ENCODE measurements at regions not wholly inside any gene's neighbourhood (a gene's known extent, or its start where the extent isn't known, plus 50 kb on each side); places are given as distances from the start of the nearest gene placed in this dataset.

DNA sequence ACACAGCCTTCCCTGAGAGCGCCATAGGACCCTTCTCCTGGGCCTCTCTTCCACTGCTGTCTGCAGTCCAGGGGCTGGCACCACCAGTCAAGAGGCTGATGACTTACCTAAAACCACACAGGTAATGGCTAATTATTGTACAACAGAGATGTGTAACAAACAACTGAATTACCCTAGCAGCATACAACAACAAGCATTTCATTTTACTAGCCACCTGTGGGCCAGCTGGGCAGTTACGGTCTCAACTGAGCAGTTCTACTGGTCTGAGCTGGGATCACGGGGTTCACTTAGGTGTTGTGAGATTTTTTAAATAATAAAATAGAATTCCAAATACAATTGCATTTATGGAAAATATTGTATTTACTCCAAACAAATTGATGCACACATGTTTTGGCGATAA, 431.9 kb downstream of the TNS3 start:
- ATAC-seq (no peak), DNase-seq (no peak)
- H3K36me3 ChIP-seq (ENCODE audit: control insufficient read depth, insufficient read depth, low read length): no peaks in the 10 kb centered on the region
- intact Hi-C loops (cut with micrococcal nuclease): no loop called here
- H3K27me3 Mint-ChIP-seq (ENCODE audit: low read depth in 2 of 2): peaks cover 0 to 4% of the 10 kb centered on the region in 2 donors
- H3K4me1 ChIP-seq (ENCODE audit: control insufficient read depth, insufficient read depth, low read length): peaks cover 4% of the 10 kb centered on the region
- no peak overlapping the region for H3K4me3 Mint-ChIP-seq
- TF ChIP-seq, protein P1, sequence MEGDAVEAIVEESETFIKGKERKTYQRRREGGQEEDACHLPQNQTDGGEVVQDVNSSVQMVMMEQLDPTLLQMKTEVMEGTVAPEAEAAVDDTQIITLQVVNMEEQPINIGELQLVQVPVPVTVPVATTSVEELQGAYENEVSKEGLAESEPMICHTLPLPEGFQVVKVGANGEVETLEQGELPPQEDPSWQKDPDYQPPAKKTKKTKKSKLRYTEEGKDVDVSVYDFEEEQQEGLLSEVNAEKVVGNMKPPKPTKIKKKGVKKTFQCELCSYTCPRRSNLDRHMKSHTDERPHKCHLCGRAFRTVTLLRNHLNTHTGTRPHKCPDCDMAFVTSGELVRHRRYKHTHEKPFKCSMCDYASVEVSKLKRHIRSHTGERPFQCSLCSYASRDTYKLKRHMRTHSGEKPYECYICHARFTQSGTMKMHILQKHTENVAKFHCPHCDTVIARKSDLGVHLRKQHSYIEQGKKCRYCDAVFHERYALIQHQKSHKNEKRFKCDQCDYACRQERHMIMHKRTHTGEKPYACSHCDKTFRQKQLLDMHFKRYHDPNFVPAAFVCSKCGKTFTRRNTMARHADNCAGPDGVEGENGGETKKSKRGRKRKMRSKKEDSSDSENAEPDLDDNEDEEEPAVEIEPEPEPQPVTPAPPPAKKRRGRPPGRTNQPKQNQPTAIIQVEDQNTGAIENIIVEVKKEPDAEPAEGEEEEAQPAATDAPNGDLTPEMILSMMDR (IDR thresholded peaks at IDR 0.05): no peak
- H3K9me3 Mint-ChIP-seq: peaks cover 4 to 8% of the 10 kb centered on the region in 2 donors
- WGBS (ENCODE audit: insufficient coverage): 95% methylated on average over 1 of the region's 4 CpGs
- H3K27ac ChIP-seq (ENCODE audit: low read length): no peak overlapping the region
- no peaks in the 10 kb centered on the region for H3K4me1 Mint-ChIP-seq
- H3K27me3 ChIP-seq (ENCODE audit: control insufficient read depth, insufficient read depth, low read length): no peaks in the 10 kb centered on the region
- no peak overlapping the region for H3K4me3 ChIP-seq (ENCODE audit: low read length)
- H3K9me3 ChIP-seq (ENCODE audit: control insufficient read depth, insufficient read depth, low read length): no peaks in the 10 kb centered on the region
- H3K36me3 Mint-ChIP-seq: no peaks in the 10 kb centered on the region
- H3K27ac Mint-ChIP-seq: no peak overlapping the region

DNA sequence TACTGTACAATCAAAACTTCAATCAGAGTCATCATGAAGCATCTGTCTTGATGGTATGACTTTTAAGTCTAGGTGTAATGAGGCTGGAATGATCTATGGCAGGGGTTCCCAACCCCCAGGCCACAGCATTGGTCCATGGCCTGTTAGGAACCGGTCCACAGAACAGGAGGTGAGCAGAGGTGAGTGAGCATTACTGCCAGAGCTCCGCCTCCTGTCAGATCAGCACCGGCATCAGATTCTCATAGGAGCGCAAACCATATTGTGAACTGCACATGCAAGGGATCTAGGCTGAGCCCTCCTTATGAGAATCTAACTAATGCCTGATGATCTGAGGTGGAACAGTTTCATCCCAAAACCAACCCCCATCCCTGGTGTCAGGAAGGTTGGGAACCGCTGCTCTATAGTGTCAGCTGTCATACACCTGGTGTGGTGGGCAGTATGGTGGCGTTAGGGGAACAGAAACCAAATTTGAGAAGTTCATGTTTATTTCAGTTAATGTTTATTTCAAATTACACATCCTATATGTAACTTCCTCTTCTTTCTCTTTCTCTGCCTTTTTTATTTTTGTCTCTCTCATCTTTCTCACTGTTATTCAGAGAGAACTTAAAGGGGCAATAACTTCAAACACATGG, 432.6 kb downstream of the TNS3 start:
- Mint-ChIP-seq H3K27me3 (ENCODE audit: low read depth in 2 of 2) (peaks cover 0 to 4% of the 10 kb centered on the region in 2 donors), H3K27ac (no peak overlapping the region)

DNA sequence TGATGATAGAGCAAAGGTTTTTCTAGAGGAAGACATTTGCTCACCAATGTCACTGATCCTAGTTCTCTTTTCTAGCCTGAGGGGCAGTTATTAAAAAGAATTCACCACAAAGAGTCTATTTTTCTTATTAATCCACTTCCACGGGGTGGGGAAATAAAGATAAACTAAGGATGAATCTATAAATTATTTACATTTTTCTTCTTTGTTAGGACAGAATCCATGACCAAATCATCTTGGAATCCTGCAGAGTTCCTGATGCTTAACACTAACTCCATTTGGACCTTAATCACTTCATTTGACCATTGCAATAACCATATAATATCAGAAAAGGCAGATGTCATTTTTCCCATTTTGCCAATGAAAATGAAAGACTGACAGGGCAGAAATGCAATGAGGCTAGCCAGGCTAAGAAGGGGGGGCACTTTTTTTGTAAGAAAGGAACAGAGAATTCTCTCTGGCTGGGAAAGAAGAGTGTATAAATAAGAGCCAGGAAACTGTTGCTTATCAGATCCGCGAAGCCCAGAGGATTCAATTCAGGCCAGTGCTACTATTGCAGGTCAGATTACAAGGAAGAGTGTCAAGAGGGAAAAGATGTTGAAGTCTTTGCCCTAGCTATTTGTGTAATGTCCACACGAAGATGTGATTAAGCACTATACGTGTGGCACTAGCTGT, 433.2 kb downstream of the TNS3 start:
- Histone ChIP-seq H3K36me3 (ENCODE audit: control insufficient read depth, insufficient read depth, low read length) (no peaks in the 10 kb centered on the region), H3K4me3 (ENCODE audit: low read length) (no peak overlapping the region), H3K4me1 (ENCODE audit: control insufficient read depth, insufficient read depth, low read length) (peaks cover 4% of the 10 kb centered on the region), H3K9me3 (ENCODE audit: control insufficient read depth, insufficient read depth, low read length) (no peaks in the 10 kb centered on the region), H3K27ac (ENCODE audit: low read length) (no peak overlapping the region), H3K27me3 (ENCODE audit: control insufficient read depth, insufficient read depth, low read length) (no peaks in the 10 kb centered on the region)
- H3K9me3 Mint-ChIP-seq: peaks cover 4 to 8% of the 10 kb centered on the region in 2 donors
- no peaks in the 10 kb centered on the region for H3K36me3 Mint-ChIP-seq
- WGBS (ENCODE audit: insufficient coverage): 74% methylated on average over 4 of the region's 5 CpGs
- intact Hi-C loops (cut with micrococcal nuclease): no loop called here
- no peak overlapping the region for H3K4me3 Mint-ChIP-seq
- H3K27me3 Mint-ChIP-seq (ENCODE audit: low read depth in 2 of 2): peaks cover 0 to 4% of the 10 kb centered on the region in 2 donors
- TF ChIP-seq, protein P1 (IDR thresholded peaks at IDR 0.05): no peak
- H3K4me1 Mint-ChIP-seq: no peaks in the 10 kb centered on the region
- DNase-seq (no peak), ATAC-seq (no peak)
- no peak overlapping the region for H3K27ac Mint-ChIP-seq

More for the DNA sequence above, 432.6 kb downstream of the TNS3 start:
- H3K9me3 Mint-ChIP-seq: peaks cover 4 to 8% of the 10 kb centered on the region in 2 donors
- no peaks in the 10 kb centered on the region for H3K4me1 Mint-ChIP-seq
- Histone ChIP-seq H3K9me3 (ENCODE audit: control insufficient read depth, insufficient read depth, low read length) (no peaks in the 10 kb centered on the region), H3K27ac (ENCODE audit: low read length) (no peak overlapping the region), H3K4me1 (ENCODE audit: control insufficient read depth, insufficient read depth, low read length) (peaks cover 4% of the 10 kb centered on the region), H3K36me3 (ENCODE audit: control insufficient read depth, insufficient read depth, low read length) (no peaks in the 10 kb centered on the region), H3K27me3 (ENCODE audit: control insufficient read depth, insufficient read depth, low read length) (no peaks in the 10 kb centered on the region), H3K4me3 (ENCODE audit: low read length) (no peak overlapping the region)
- no peak for DNase-seq
- no peak overlapping the region for H3K4me3 Mint-ChIP-seq
- no peaks in the 10 kb centered on the region for H3K36me3 Mint-ChIP-seq
- WGBS (ENCODE audit: insufficient coverage): 91% methylated on average over 4 of the region's 6 CpGs
- no peak for ATAC-seq
- TF ChIP-seq, protein P1 (IDR thresholded peaks at IDR 0.05): no peak
- intact Hi-C loops (cut with micrococcal nuclease): no loop called here

Measured in natural killer cell (primary cell).